WTC11 (cell line): ENCODE measurements at regions not wholly inside any gene's neighbourhood (a gene's known extent, or its start where the extent isn't known, plus 50 kb on each side); places are given as distances from the start of the nearest gene placed in this dataset.
"Not testable (repeated sequence)": the region's sequence is repeated elsewhere in the genome, so short reads cannot be mapped to it uniquely, and the experiment has no call there.

Source experiments
- CBFB ChIP-seq: sonication (generic); formaldehyde crosslinking; IDR thresholded peaks from 2 replicates; pipeline ENCODE4 v1.8.1; 2022; ENCODE audit warnings: mild to moderate bottlenecking, low read depth, missing genetic modification reagents
- GABPB1 ChIP-seq: sonication (generic); formaldehyde crosslinking; IDR thresholded peaks from 2 replicates; pipeline ENCODE4 v1.8.1; 2023; ENCODE audit warnings: mild to moderate bottlenecking, missing genetic modification reagents
- NFYB ChIP-seq: sonication (generic); formaldehyde crosslinking; conservative IDR thresholded peaks from 2 replicates; pipeline ENCODE4 v1.8.0; 2022; ENCODE audit warnings: low read depth, missing genetic modification reagents
- SMAD3 ChIP-seq: sonication (generic); formaldehyde crosslinking; IDR thresholded peaks from 2 replicates; pipeline ENCODE4 v1.8.0; 2022; ENCODE audit warnings: missing genetic modification reagents, mild to moderate bottlenecking, borderline replicate concordance
- ZNF416 ChIP-seq: fragments of 250-450 bp; sonication (Bioruptor Pico); IDR thresholded peaks from 2 replicates; pipeline ENCODE4 v1.9.0; 2021; ENCODE audit warnings: mild to moderate bottlenecking, inconsistent platforms
- TF ChIP-seq, protein P1 (sequence below): fragments of 200-600 bp; IDR thresholded peaks from 2 replicates; pipeline ENCODE4 v1.8.0; 2022; ENCODE audit warnings: antibody characterized with exemption
- TF ChIP-seq, protein P2 (sequence below): sonication (generic); formaldehyde crosslinking; IDR thresholded peaks from 2 replicates; pipeline ENCODE4 v1.8.1; 2023; ENCODE audit warnings: mild to moderate bottlenecking, moderate library complexity, missing genetic modification reagents

DNA sequence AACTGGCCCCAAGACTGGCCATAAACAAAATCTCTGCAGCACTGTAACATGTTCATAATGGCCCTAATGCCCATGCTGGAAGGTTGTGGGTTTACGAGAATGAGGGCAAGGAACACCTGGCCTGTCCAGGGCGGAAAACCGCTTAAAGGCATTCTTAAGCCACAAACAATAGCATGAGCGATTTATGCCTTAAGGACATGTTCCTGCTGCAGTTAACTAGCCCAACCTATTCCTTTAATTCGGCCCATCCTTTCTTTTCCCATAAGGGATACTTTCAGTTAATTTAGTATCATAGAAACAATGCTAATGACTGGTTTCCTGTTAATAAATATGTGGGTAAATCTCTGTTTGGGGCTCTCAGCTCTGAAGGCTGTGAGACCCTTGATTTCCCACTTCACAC, 95.7 kb upstream of the PRKD1 start:
- TF ChIP-seq, protein P1, sequence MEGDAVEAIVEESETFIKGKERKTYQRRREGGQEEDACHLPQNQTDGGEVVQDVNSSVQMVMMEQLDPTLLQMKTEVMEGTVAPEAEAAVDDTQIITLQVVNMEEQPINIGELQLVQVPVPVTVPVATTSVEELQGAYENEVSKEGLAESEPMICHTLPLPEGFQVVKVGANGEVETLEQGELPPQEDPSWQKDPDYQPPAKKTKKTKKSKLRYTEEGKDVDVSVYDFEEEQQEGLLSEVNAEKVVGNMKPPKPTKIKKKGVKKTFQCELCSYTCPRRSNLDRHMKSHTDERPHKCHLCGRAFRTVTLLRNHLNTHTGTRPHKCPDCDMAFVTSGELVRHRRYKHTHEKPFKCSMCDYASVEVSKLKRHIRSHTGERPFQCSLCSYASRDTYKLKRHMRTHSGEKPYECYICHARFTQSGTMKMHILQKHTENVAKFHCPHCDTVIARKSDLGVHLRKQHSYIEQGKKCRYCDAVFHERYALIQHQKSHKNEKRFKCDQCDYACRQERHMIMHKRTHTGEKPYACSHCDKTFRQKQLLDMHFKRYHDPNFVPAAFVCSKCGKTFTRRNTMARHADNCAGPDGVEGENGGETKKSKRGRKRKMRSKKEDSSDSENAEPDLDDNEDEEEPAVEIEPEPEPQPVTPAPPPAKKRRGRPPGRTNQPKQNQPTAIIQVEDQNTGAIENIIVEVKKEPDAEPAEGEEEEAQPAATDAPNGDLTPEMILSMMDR = not testable (repeated sequence)
- not testable (repeated sequence) for TF ChIP-seq GABPB1, SMAD3, CBFB, ZNF416, NFYB (CRISPR knock-in tag)
- TF ChIP-seq, protein P2, sequence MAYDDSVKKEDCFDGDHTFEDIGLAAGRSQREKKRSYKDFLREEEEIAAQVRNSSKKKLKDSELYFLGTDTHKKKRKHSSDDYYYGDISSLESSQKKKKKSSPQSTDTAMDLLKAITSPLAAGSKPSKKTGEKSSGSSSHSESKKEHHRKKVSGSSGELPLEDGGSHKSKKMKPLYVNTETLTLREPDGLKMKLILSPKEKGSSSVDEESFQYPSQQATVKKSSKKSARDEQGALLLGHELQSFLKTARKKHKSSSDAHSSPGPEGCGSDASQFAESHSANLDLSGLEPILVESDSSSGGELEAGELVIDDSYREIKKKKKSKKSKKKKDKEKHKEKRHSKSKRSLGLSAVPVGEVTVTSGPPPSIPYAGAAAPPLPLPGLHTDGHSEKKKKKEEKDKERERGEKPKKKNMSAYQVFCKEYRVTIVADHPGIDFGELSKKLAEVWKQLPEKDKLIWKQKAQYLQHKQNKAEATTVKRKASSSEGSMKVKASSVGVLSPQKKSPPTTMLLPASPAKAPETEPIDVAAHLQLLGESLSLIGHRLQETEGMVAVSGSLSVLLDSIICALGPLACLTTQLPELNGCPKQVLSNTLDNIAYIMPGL (CRISPR knock-in tag) = not testable (repeated sequence)
